ENCODE measurements at regions not wholly inside any gene's neighbourhood (a gene's known extent, or its start where the extent isn't known, plus 50 kb on each side); places are given as distances from the start of the nearest gene placed in this dataset.

DNA sequence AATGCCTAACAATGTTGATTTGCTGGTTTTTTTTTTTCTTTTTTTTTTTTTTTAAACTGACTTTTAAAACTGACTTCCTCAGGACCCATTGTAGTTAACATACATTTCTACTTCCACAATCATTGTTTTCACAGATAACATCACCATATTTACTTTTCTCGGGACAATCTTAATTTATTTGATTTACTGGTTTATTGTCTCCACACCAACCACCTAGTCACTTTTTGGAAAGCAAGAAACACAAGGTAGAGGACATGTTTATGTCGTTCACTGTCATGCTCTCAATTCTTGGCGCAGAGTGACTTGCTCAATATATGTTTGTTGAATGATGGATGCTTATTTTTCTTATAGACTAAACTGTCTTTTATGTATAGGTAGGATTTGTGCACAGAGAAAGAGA is 2280.7 kb downstream of the MAT2B start:
- no peak for DNase-seq
- Histone ChIP-seq H3K9ac (ENCODE audit: low read length) (no peak overlapping the region), H2BK12ac (ENCODE audit: low read length) (no peak overlapping the region), H3K4me2 (ENCODE audit: low read length) (no peak overlapping the region), H3K9me3 (ENCODE audit: insufficient read depth, low read depth, low read length) (no peaks in the 10 kb centered on the region), H3K36me3 (ENCODE audit: control insufficient read depth in 1 of 2, insufficient read depth in 2 of 2, low read length in 2 of 2) (no peaks in the 10 kb centered on the region), H2AK5ac (ENCODE audit: low read length) (no peak overlapping the region), H3K27me3 (ENCODE audit: insufficient read depth, low read length) (no peaks in the 10 kb centered on the region), H2AFZ (ENCODE audit: insufficient read depth, low read length, poor library complexity) (no peak overlapping the region), H3K18ac (ENCODE audit: low read length) (no peak overlapping the region), H3K23ac (ENCODE audit: low read length) (no peak overlapping the region), H4K8ac (ENCODE audit: low read depth, low read length) (no peak overlapping the region), H2BK120ac (ENCODE audit: insufficient read depth, low read length, poor library complexity) (no peak overlapping the region), H4K12ac (ENCODE audit: low read depth, low read length) (no peak overlapping the region), H3K4me3 (ENCODE audit: low read depth, low read length) (no peak overlapping the region), H3K79me1 (ENCODE audit: low read length) (no peaks in the 10 kb centered on the region), H3K4me1 (ENCODE audit: control insufficient read depth in 1 of 2, insufficient read depth in 2 of 2, low read length in 2 of 2) (no peaks in the 10 kb centered on the region), H2BK5ac (ENCODE audit: low read depth, low read length, poor library complexity) (no peak overlapping the region), H3K14ac (ENCODE audit: low read length) (no peak overlapping the region), H4K91ac (ENCODE audit: low read depth, low read length) (no peak overlapping the region), H3K27ac (ENCODE audit: low read depth, low read length) (no peak overlapping the region), H3K79me2 (ENCODE audit: control insufficient read depth, insufficient read depth, low read length, poor library complexity) (no peaks in the 10 kb centered on the region), H3K4ac (ENCODE audit: low read depth, low read length) (no peak overlapping the region)
- no CpG with 5 or more reads among the region's 3 CpGs for WGBS (ENCODE audit: extremely low coverage, insufficient coverage, insufficient read length)

- H3K14ac ChIP-seq (ENCODE audit: low read length): no peak overlapping the region
- no peak overlapping the region for H3K23ac ChIP-seq (ENCODE audit: low read length)
- no peak overlapping the region for H3K27ac ChIP-seq (ENCODE audit: low read depth, low read length)
- no peak overlapping the region for H4K8ac ChIP-seq (ENCODE audit: low read depth, low read length)
- H2BK5ac ChIP-seq (ENCODE audit: low read depth, low read length, poor library complexity): no peak overlapping the region
- H2AFZ ChIP-seq (ENCODE audit: insufficient read depth, low read length, poor library complexity): no peak overlapping the region
- no peaks in the 10 kb centered on the region for H3K79me2 ChIP-seq (ENCODE audit: control insufficient read depth, insufficient read depth, low read length, poor library complexity)
- H4K91ac ChIP-seq (ENCODE audit: low read depth, low read length): no peak overlapping the region
- no peak overlapping the region for H2AK5ac ChIP-seq (ENCODE audit: low read length)
- H3K4me1 ChIP-seq (ENCODE audit: control insufficient read depth in 1 of 2, insufficient read depth in 2 of 2, low read length in 2 of 2): no peaks in the 10 kb centered on the region
- H3K9ac ChIP-seq (ENCODE audit: low read length): no peak overlapping the region
- no peak overlapping the region for H3K4ac ChIP-seq (ENCODE audit: low read depth, low read length)
- no peak for DNase-seq
- WGBS (ENCODE audit: extremely low coverage, insufficient coverage, insufficient read length): no CpG with 5 or more reads among the region's 1 CpG
- H3K4me2 ChIP-seq (ENCODE audit: low read length): no peak overlapping the region
- no peak overlapping the region for H2BK120ac ChIP-seq (ENCODE audit: insufficient read depth, low read length, poor library complexity)
- H3K18ac ChIP-seq (ENCODE audit: low read length): no peak overlapping the region
- no peaks in the 10 kb centered on the region for H3K79me1 ChIP-seq (ENCODE audit: low read length)
- no peak overlapping the region for H2BK12ac ChIP-seq (ENCODE audit: low read length)
- H3K36me3 ChIP-seq (ENCODE audit: control insufficient read depth in 1 of 2, insufficient read depth in 2 of 2, low read length in 2 of 2): no peaks in the 10 kb centered on the region
- H3K4me3 ChIP-seq (ENCODE audit: low read depth, low read length): no peak overlapping the region
- no peaks in the 10 kb centered on the region for H3K9me3 ChIP-seq (ENCODE audit: insufficient read depth, low read depth, low read length)
- H3K27me3 ChIP-seq (ENCODE audit: insufficient read depth, low read length): no peaks in the 10 kb centered on the region
- H4K12ac ChIP-seq (ENCODE audit: low read depth, low read length): no peak overlapping the region
Observed at GRCh38 chr5:165795073-165795472, 2289.7 kb downstream of the MAT2B start.

DNA sequence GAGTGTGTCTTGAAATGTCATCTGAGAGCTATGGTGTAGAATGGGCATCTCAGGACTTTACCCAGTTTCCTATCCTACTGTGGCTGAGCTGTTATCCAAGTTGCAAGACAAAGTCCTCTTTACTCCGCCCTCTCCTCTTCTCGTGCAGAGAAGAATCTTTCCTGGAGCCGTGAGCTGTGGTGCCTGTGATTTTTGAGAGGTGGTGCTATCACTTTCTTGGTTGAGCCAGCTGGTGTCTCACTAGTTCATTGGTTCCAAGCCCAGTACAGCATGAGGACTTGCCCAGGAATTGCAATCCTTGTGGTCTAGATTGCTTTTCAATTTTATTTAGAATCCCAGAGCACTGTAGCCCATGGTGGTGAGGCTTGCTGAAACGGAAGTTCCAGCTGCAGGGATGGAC is 2300.3 kb downstream of the MAT2B start:
- Histone ChIP-seq H3K79me2 (ENCODE audit: control insufficient read depth, insufficient read depth, low read length, poor library complexity) (no peaks in the 10 kb centered on the region), H3K4me2 (ENCODE audit: low read length) (no peak overlapping the region), H2BK5ac (ENCODE audit: low read depth, low read length, poor library complexity) (no peak overlapping the region), H2AK5ac (ENCODE audit: low read length) (no peak overlapping the region), H2BK12ac (ENCODE audit: low read length) (no peak overlapping the region), H3K9me3 (ENCODE audit: insufficient read depth, low read depth, low read length) (no peaks in the 10 kb centered on the region), H3K4me3 (ENCODE audit: low read depth, low read length) (no peak overlapping the region), H3K36me3 (ENCODE audit: control insufficient read depth in 1 of 2, insufficient read depth in 2 of 2, low read length in 2 of 2) (no peaks in the 10 kb centered on the region), H3K14ac (ENCODE audit: low read length) (no peak overlapping the region), H3K4me1 (ENCODE audit: control insufficient read depth in 1 of 2, insufficient read depth in 2 of 2, low read length in 2 of 2) (no peaks in the 10 kb centered on the region), H3K23ac (ENCODE audit: low read length) (no peak overlapping the region), H4K8ac (ENCODE audit: low read depth, low read length) (no peak overlapping the region), H3K27ac (ENCODE audit: low read depth, low read length) (no peak overlapping the region), H3K4ac (ENCODE audit: low read depth, low read length) (no peak overlapping the region), H2BK120ac (ENCODE audit: insufficient read depth, low read length, poor library complexity) (no peak overlapping the region), H4K91ac (ENCODE audit: low read depth, low read length) (no peak overlapping the region), H3K9ac (ENCODE audit: low read length) (no peak overlapping the region), H3K18ac (ENCODE audit: low read length) (no peak overlapping the region), H2AFZ (ENCODE audit: insufficient read depth, low read length, poor library complexity) (no peak overlapping the region), H4K12ac (ENCODE audit: low read depth, low read length) (no peak overlapping the region), H3K79me1 (ENCODE audit: low read length) (no peaks in the 10 kb centered on the region), H3K27me3 (ENCODE audit: insufficient read depth, low read length) (no peaks in the 10 kb centered on the region)
- DNase-seq: no peak
- no CpG with 5 or more reads among the region's 4 CpGs for WGBS (ENCODE audit: extremely low coverage, insufficient coverage, insufficient read length)

GRCh38 chr5:165808335-165808734 is 2302.9 kb downstream of the MAT2B start:
- Histone ChIP-seq H3K18ac (ENCODE audit: low read length) (no peak overlapping the region), H3K4me3 (ENCODE audit: low read depth, low read length) (no peak overlapping the region), H2BK120ac (ENCODE audit: insufficient read depth, low read length, poor library complexity) (no peak overlapping the region), H4K12ac (ENCODE audit: low read depth, low read length) (no peak overlapping the region), H3K14ac (ENCODE audit: low read length) (no peak overlapping the region), H3K9ac (ENCODE audit: low read length) (no peak overlapping the region), H4K8ac (ENCODE audit: low read depth, low read length) (no peak overlapping the region), H3K9me3 (ENCODE audit: insufficient read depth, low read depth, low read length) (no peaks in the 10 kb centered on the region), H3K27me3 (ENCODE audit: insufficient read depth, low read length) (no peaks in the 10 kb centered on the region), H4K91ac (ENCODE audit: low read depth, low read length) (no peak overlapping the region), H3K27ac (ENCODE audit: low read depth, low read length) (no peak overlapping the region), H2BK12ac (ENCODE audit: low read length) (no peak overlapping the region), H3K79me2 (ENCODE audit: control insufficient read depth, insufficient read depth, low read length, poor library complexity) (no peaks in the 10 kb centered on the region), H2AK5ac (ENCODE audit: low read length) (no peak overlapping the region), H3K79me1 (ENCODE audit: low read length) (no peaks in the 10 kb centered on the region), H3K36me3 (ENCODE audit: control insufficient read depth in 1 of 2, insufficient read depth in 2 of 2, low read length in 2 of 2) (no peaks in the 10 kb centered on the region), H3K4me2 (ENCODE audit: low read length) (no peak overlapping the region), H2BK5ac (ENCODE audit: low read depth, low read length, poor library complexity) (no peak overlapping the region), H2AFZ (ENCODE audit: insufficient read depth, low read length, poor library complexity) (no peak overlapping the region), H3K4me1 (ENCODE audit: control insufficient read depth in 1 of 2, insufficient read depth in 2 of 2, low read length in 2 of 2) (no peaks in the 10 kb centered on the region), H3K4ac (ENCODE audit: low read depth, low read length) (no peak overlapping the region), H3K23ac (ENCODE audit: low read length) (no peak overlapping the region)
- WGBS (ENCODE audit: extremely low coverage, insufficient coverage, insufficient read length): no CpG with 5 or more reads among the region's 3 CpGs
- no peak for DNase-seq

All from trophoblast cell (in vitro differentiated cells and primary cell).